ENCODE measurements at regions not wholly inside any gene's neighbourhood (a gene's known extent, or its start where the extent isn't known, plus 50 kb on each side); places are given as distances from the start of the nearest gene placed in this dataset.
"Not testable (repeated sequence)": the region's sequence is repeated elsewhere in the genome, so short reads cannot be mapped to it uniquely, and the experiment has no call there.

DNA sequence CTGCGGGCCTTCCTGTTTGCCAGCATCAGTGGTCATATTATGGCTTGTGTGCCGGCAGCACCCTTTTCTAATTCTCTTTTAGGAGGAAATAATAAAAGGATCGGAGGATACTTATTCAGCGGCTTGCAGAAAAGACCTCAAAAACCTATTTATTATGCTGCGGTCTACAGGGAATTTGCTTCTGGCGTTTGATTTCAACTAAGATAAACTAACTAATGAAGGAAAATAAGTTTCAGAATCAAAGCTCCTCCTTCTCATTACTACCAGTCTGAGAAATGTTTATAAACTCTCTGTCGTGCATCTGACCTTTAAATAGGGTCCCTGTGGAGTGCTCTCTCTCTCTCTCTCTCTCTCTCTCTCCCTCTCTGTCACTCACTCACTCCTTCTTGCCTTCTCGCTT, 335.0 kb upstream of the GLI3 start:
- TF ChIP-seq, protein P1, sequence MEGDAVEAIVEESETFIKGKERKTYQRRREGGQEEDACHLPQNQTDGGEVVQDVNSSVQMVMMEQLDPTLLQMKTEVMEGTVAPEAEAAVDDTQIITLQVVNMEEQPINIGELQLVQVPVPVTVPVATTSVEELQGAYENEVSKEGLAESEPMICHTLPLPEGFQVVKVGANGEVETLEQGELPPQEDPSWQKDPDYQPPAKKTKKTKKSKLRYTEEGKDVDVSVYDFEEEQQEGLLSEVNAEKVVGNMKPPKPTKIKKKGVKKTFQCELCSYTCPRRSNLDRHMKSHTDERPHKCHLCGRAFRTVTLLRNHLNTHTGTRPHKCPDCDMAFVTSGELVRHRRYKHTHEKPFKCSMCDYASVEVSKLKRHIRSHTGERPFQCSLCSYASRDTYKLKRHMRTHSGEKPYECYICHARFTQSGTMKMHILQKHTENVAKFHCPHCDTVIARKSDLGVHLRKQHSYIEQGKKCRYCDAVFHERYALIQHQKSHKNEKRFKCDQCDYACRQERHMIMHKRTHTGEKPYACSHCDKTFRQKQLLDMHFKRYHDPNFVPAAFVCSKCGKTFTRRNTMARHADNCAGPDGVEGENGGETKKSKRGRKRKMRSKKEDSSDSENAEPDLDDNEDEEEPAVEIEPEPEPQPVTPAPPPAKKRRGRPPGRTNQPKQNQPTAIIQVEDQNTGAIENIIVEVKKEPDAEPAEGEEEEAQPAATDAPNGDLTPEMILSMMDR (IDR thresholded peaks at IDR 0.05 in 4 of 5, conservative IDR thresholded peaks at IDR 0.05 in 1 of 5), result no peak
- TF ChIP-seq POLR2A (IDR thresholded peaks at IDR 0.05), result no peak
- DNase-seq (no peak), ATAC-seq (no peak)
- no peaks in the 10 kb centered on the region for H3K4me1 ChIP-seq
- no peaks in the 10 kb centered on the region for H3K36me3 ChIP-seq
- in situ Hi-C loops (cut with MboI; ENCODE audit: low sequenced_read_pairs in 4 of 4) (no loop called here), intact Hi-C loops (cut with DNase I; ENCODE audit: low total_unique reads) (no loop called here)
- H3K4me3 ChIP-seq, result no peak overlapping the region
- H3K9me3 ChIP-seq, result no peaks in the 10 kb centered on the region
- no peaks in the 10 kb centered on the region for H3K27me3 ChIP-seq
- no peak overlapping the region for H3K27ac ChIP-seq

DNA sequence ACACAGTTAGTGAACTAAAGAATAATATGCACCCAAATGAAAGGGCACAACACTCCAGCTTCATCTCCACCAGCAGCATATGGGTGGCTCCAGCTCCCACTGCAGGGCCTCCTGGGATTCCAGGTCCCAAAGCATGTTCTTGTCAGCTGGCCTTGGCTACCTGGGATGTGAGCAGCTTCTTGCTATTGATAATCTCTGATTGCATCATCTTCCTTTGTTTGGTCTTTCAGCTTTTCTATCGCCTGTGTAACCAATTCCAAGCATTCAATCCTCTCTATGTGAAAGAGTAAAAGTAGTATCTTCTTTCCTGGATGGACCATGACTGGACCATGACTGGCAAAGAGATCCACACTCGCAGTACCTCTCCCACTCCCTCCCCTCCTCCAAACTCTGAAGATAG, 333.9 kb upstream of the GLI3 start:
- intact Hi-C loops (cut with DNase I; ENCODE audit: low total_unique reads) (no loop called here), in situ Hi-C loops (cut with MboI; ENCODE audit: low sequenced_read_pairs in 4 of 4) (no loop called here)
- TF ChIP-seq POLR2A (IDR thresholded peaks at IDR 0.05), result no peak
- TF ChIP-seq, protein P1 (IDR thresholded peaks at IDR 0.05 in 4 of 5, conservative IDR thresholded peaks at IDR 0.05 in 1 of 5), result no peak
- no peaks in the 10 kb centered on the region for H3K4me1 ChIP-seq
- DNase-seq, result no peak
- H3K27ac ChIP-seq, result no peak overlapping the region
- ATAC-seq, result no peak
- no peak overlapping the region for H3K4me3 ChIP-seq
- H3K36me3 ChIP-seq, result no peaks in the 10 kb centered on the region
- no peaks in the 10 kb centered on the region for H3K27me3 ChIP-seq
- H3K9me3 ChIP-seq, result no peaks in the 10 kb centered on the region

DNA sequence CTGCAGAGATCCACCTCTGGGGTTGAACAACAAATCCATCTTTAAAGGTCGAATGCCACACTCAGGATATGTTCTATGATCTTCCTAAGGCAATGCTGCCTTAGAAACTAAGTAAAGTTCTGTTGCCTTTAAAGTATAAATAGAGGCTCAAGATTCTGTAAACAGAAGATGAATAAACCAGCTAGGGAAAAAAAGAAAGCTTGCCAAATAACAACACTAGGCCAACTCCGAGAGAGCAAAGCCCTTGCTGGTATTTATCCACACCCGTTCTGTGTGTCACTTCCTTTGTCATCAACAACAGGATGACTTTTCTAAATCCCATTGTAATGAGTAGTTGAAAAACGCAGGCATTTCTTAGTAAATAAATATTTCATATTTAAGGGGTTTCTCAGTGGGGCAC, 330.0 kb upstream of the GLI3 start:
- Histone ChIP-seq H3K27me3 (no peaks in the 10 kb centered on the region), H3K9me3 (no peaks in the 10 kb centered on the region), H3K27ac (no peak overlapping the region), H3K4me3 (no peak overlapping the region), H3K36me3 (no peaks in the 10 kb centered on the region), H3K4me1 (no peaks in the 10 kb centered on the region)
- no peak for DNase-seq
- no peak for ATAC-seq
- TF ChIP-seq, protein P1 (IDR thresholded peaks at IDR 0.05 in 4 of 5, conservative IDR thresholded peaks at IDR 0.05 in 1 of 5), result no peak
- TF ChIP-seq POLR2A (IDR thresholded peaks at IDR 0.05), result no peak
- in situ Hi-C loops (cut with MboI; ENCODE audit: low sequenced_read_pairs in 4 of 4), result no loop called here
- intact Hi-C loops (cut with DNase I; ENCODE audit: low total_unique reads), result no loop called here

DNA sequence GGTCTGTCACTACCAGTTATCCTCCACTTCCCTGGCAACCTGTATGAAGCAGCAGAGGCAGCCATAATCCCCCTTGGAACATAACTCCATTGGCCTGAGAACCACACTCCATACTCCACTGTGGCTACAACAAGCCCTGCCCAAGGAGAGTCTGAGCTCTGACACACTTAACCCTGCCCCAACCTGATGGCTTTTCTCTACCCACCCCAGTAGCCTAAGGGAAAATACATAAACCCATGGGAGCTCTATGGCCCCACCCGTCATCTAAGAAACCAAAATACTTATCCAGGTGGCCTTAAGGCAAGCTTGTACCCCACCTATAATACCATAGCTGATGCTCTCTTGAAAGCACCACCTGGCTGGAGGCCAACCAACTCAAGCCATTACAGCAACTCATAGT, 324.8 kb upstream of the GLI3 start:
- H3K36me3 ChIP-seq, result no peaks in the 10 kb centered on the region
- H3K27ac ChIP-seq, result no peak overlapping the region
- intact Hi-C loops (cut with DNase I; ENCODE audit: low total_unique reads) (no loop called here), in situ Hi-C loops (cut with MboI; ENCODE audit: low sequenced_read_pairs in 4 of 4) (no loop called here)
- no peaks in the 10 kb centered on the region for H3K27me3 ChIP-seq
- H3K9me3 ChIP-seq, result no peaks in the 10 kb centered on the region
- H3K4me3 ChIP-seq, result no peak overlapping the region
- no peaks in the 10 kb centered on the region for H3K4me1 ChIP-seq
- ATAC-seq (no peak), DNase-seq (no peak)
- no peak for TF ChIP-seq POLR2A (IDR thresholded peaks at IDR 0.05)
- TF ChIP-seq, protein P1 (IDR thresholded peaks at IDR 0.05 in 4 of 5, conservative IDR thresholded peaks at IDR 0.05 in 1 of 5), result no peak

DNA sequence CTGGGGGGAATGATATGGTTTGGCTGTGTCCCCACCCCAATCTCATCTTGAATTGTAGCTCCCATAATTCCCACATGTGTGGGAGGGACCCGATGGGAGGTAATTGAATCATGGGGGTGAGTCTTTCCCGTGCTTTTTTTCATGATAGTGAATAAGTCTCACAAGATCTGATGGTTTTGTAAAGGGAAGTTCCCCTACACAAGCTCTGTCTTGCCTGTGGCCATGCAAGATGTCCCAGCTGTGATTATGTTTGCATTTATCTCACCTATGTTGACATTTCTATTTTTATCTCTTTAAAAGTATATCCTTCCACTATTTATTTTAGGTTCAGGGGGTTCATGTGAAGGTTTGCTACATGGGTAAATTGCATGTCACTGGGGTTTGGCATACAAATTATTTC, 323.9 kb upstream of the GLI3 start:
- H3K9me3 ChIP-seq, result no peaks in the 10 kb centered on the region
- no peaks in the 10 kb centered on the region for H3K4me1 ChIP-seq
- H3K36me3 ChIP-seq, result no peaks in the 10 kb centered on the region
- TF ChIP-seq, protein P1 (IDR thresholded peaks at IDR 0.05 in 4 of 5, conservative IDR thresholded peaks at IDR 0.05 in 1 of 5), result no peak
- TF ChIP-seq POLR2A (IDR thresholded peaks at IDR 0.05), result no peak
- ATAC-seq (no peak), DNase-seq (no peak)
- intact Hi-C loops (cut with DNase I; ENCODE audit: low total_unique reads), result no loop called here
- no peaks in the 10 kb centered on the region for H3K27me3 ChIP-seq
- H3K27ac ChIP-seq, result no peak overlapping the region
- in situ Hi-C loops (cut with MboI; ENCODE audit: low sequenced_read_pairs in 4 of 4), result no loop called here
- H3K4me3 ChIP-seq, result no peak overlapping the region

DNA sequence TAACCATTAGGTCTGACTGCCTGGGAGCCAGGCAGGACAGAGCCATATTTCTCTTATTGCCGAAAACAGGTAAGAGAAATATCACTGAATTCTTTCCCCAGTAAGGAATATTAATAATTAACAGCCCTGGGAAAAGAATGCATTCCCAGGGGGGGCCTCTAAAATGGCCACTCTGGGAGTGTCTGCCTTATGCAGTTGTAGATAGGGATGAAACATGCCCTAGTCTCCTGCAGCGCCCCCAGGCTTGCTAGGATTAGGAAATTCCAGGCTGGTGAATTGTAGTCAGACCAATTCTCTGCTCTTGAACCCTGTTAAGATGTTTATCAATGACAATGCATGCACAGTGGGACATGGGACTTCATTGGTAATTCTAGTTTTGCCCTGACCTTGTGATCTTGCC, 317.9 kb upstream of the GLI3 start:
- H3K27me3 ChIP-seq; intact Hi-C loops (cut with DNase I; ENCODE audit: low total_unique reads); DNase-seq; ATAC-seq; H3K4me3 ChIP-seq; H3K27ac ChIP-seq; H3K4me1 ChIP-seq; H3K9me3 ChIP-seq; H3K36me3 ChIP-seq; in situ Hi-C loops (cut with MboI; ENCODE audit: low sequenced_read_pairs in 4 of 4): not testable (repeated sequence)

Data from gastrocnemius medialis (tissue), 4 donors.